Fibroblast of villous mesenchyme (primary cell): ENCODE measurements at regions not wholly inside any gene's neighbourhood (a gene's known extent, or its start where the extent isn't known, plus 50 kb on each side); places are given as distances from the start of the nearest gene placed in this dataset.

Experiments
- DNase-seq: peaks from one replicate; pipeline ENCODE4 v3.0.0-alpha.2; 2010; ENCODE audit warnings: low read depth
- H3K4me3 ChIP-seq: 2 replicates; pipeline ENCODE4 v1.5.1; 2011; ENCODE audit warnings: low read depth, mild to moderate bottlenecking, low read length
- CTCF ChIP-seq: IDR thresholded peaks from 2 replicates; pipeline ENCODE4 v1.5.1; 2012; ENCODE audit warnings: low read depth, mild to moderate bottlenecking, low read length; ENCODE audit not compliant: insufficient read depth

GRCh38 chr14:30153717-30154116, 226.1 kb upstream of the PRKD1 start:
- no peak for TF ChIP-seq CTCF
- H3K4me3 ChIP-seq: no peak overlapping the region
- peak; percentile 3 for DNase-seq

GRCh38 chr14:30156571-30156970, 228.9 kb upstream of the PRKD1 start:
- no peak for TF ChIP-seq CTCF
- no peak for DNase-seq
- H3K4me3 ChIP-seq: no peak overlapping the region

- no peak for TF ChIP-seq CTCF
- DNase-seq: no peak
- H3K4me3 ChIP-seq: no peak overlapping the region
Observed at GRCh38 chr14:30158299-30158698, 230.7 kb upstream of the PRKD1 start.

GRCh38 chr14:30159374-30159773, 231.7 kb upstream of the PRKD1 start:
- H3K4me3 ChIP-seq: no peak overlapping the region
- DNase-seq: no peak

GRCh38 chr14:30160608-30161007, 233.0 kb upstream of the PRKD1 start:
- no peak for TF ChIP-seq CTCF
- DNase-seq: no peak
- no peak overlapping the region for H3K4me3 ChIP-seq

More at GRCh38 chr14:30159374-30159773, 231.7 kb upstream of the PRKD1 start:
- no peak for TF ChIP-seq CTCF

GRCh38 chr14:30162066-30162465, 234.4 kb upstream of the PRKD1 start:
- DNase-seq: no peak
- no peak for TF ChIP-seq CTCF

GRCh38 chr14:30165255-30165654, 237.6 kb upstream of the PRKD1 start:
- TF ChIP-seq CTCF: no peak
- H3K4me3 ChIP-seq: no peak overlapping the region
- no peak for DNase-seq

More at GRCh38 chr14:30162066-30162465, 234.4 kb upstream of the PRKD1 start:
- H3K4me3 ChIP-seq: no peak overlapping the region
